PC-3 (cell line): ENCODE measurements at regions not wholly inside any gene's neighbourhood (a gene's known extent, or its start where the extent isn't known, plus 50 kb on each side); places are given as distances from the start of the nearest gene placed in this dataset.

Experiments
- EZH2 ChIP-seq: fragments of 300-600 bp; sonication (generic); IDR thresholded peaks from one replicate; pipeline ENCODE4 v1.6.1; 2017; ENCODE audit warnings: antibody characterized with exemption, mild to moderate bottlenecking, low read length; ENCODE audit not compliant: unreplicated experiment
- EZH2phosphoT487 ChIP-seq: fragments of 300-600 bp; sonication (generic); IDR thresholded peaks from 2 replicates; pipeline ENCODE4 v1.6.1; 2018; ENCODE audit warnings: mild to moderate bottlenecking, antibody characterized with exemption, low read length, borderline replicate concordance
- TF ChIP-seq, protein P1 (sequence below): fragments of 300-600 bp; sonication (generic); conservative IDR thresholded peaks from 2 replicates; pipeline ENCODE4 v1.5.1; 2017; ENCODE audit warnings: antibody characterized with exemption, low read depth, mild to moderate bottlenecking, low read length

GRCh38 chr11:10938231-10938630, 80.4 kb upstream of the ZBED5 start:
- TF ChIP-seq, protein P1, sequence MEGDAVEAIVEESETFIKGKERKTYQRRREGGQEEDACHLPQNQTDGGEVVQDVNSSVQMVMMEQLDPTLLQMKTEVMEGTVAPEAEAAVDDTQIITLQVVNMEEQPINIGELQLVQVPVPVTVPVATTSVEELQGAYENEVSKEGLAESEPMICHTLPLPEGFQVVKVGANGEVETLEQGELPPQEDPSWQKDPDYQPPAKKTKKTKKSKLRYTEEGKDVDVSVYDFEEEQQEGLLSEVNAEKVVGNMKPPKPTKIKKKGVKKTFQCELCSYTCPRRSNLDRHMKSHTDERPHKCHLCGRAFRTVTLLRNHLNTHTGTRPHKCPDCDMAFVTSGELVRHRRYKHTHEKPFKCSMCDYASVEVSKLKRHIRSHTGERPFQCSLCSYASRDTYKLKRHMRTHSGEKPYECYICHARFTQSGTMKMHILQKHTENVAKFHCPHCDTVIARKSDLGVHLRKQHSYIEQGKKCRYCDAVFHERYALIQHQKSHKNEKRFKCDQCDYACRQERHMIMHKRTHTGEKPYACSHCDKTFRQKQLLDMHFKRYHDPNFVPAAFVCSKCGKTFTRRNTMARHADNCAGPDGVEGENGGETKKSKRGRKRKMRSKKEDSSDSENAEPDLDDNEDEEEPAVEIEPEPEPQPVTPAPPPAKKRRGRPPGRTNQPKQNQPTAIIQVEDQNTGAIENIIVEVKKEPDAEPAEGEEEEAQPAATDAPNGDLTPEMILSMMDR: no peak
- TF ChIP-seq EZH2 (no peak), EZH2phosphoT487 (no peak)
